HG03520 (cell line): ENCODE measurements at regions not wholly inside any gene's neighbourhood (a gene's known extent, or its start where the extent isn't known, plus 50 kb on each side); places are given as distances from the start of the nearest gene placed in this dataset.

ENCODE experiments used
- ATAC-seq: cut with Tn5 transposase; IDR thresholded peaks from one replicate; pipeline ENCODE4 v1.9.1; 2021; ENCODE audit warnings: mild to moderate bottlenecking, moderate library complexity; ENCODE audit not compliant: unreplicated experiment

DNA sequence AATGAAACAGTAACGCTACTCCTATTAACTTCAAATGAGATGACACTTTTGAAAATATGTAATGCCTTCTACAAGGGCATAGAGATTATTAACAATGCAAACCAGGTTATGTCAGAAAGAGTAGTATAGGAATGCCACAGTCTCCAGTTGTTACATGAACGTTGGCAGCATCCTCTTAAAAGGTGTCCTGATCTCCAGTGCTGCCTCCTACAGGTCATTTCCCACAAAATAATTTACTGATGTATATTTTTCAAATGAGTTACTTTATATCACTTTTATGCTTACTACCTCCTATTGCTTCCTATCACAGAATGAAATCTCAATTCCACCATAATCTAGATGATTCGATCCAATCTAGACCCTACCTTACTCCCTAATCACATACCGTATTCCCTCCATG, 195.2 kb upstream of the EPHA5 start:
- no peak for ATAC-seq

DNA sequence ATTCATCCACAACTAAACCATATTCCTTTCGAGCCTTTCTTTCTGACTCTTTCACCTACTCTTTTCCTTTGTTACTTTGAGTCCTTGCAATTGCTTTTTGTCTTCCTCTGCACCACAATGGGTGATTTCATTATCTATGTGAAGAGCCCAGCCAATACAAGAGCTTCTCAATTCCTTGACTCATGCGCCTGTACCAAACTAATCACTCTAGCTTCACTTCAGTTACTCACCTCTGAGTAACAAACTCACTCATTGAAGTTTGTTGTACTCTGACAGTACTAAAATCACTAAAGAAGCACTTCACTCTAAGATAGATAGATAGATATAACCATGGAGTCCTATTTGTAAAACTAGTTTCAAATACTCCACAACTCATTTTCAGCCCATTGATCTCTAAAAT, 191.7 kb upstream of the EPHA5 start:
- ATAC-seq: no peak

DNA sequence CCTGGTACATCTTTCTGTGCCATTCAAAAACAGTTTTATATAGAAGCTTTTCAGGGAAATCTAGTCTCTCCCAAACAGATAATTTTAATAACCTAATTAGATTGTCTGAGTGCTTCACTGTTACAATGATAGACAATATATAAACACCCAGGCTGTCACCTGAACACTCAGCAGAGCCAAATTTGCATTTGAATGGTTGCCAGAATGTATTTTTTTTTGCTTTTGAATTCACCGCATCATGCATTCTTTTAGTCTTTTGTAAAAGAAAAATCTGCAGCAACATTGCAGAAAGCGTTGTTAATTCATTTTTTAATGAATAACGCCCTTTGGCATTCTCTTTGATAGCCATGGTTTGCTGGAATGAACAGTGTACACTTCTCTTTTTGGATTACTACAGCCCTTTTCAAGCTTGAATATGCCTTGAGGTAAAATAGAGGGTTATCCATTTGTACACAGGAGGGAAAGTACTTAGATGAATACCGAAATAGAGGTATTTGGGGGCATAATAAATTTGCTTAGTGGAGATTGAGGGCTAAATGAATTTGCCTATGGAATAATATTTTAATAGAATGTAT, 175.0 kb upstream of the EPHA5 start:
- ATAC-seq: no peak

DNA sequence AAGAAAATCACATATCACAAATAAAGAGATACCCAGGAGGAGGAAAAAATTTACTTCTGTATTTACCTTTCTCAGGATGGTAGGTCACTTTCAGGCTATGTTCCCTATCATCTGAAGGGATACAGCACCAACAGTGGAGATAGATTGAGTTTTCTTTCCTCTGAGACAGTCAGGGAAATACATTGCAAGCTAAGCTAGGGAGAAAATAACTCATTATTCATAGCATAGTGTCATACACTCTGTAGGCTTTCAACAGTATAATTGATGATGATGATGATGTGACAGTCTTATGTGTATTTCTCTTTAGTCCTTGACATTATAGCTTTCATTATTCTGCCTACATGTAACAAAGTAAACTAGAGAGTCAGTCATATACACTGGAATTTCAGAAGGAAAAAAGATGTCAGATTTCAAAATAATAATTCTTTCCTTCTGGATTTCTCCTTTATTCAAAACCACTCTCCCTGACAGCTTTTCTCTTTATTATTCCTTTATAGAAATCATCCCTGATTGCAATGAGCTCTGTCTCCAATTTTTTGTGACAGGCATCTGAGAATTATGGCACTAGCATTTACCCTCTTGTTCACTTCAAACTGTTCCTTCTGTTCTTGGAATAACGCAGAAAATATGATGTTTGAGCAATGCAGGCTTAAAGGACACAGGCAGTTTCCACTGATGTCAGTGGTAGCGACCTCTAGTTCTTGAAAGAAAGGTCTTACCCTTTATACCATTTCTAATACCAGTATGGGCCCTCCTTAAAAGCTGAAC, 169.1 kb upstream of the EPHA5 start:
- no peak for ATAC-seq

DNA sequence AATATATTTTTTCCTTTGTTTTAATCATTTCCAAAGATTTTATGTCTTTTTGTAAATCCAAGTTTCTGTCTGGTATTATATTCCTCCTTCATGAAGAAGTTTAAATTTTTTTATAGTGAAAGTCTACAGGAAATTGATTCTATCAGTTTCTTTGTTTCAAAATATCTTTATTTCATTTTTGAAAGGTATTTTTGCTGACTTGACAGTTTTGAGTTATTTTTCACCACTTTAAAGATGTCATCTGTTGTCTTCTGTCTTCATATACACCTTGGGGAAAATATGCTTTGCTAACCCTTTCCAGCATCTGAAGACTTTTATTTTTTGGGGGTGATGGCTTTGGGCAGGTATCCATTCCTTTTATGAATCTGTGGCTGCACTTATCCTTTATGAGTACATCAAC, 164.4 kb upstream of the EPHA5 start:
- no peak for ATAC-seq

DNA sequence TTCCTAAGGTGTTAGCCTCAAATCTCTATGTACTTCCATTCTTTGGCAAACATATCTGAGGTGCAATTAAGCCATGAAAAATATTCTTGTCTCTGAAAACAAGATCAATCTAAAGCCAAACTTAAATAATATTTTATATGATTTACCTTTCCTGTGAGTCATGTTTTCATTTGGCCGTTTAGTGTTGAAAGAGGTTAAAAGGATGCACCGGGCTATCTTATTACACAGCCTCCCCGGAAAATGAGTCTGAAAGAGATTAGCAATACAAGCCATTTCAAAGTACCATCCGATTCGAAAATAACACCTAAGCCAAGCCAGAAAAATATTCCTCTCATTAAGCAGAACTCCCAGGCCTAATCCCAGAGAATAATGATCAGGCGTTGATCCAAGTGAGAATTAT, 161.5 kb upstream of the EPHA5 start:
- ATAC-seq: no peak

DNA sequence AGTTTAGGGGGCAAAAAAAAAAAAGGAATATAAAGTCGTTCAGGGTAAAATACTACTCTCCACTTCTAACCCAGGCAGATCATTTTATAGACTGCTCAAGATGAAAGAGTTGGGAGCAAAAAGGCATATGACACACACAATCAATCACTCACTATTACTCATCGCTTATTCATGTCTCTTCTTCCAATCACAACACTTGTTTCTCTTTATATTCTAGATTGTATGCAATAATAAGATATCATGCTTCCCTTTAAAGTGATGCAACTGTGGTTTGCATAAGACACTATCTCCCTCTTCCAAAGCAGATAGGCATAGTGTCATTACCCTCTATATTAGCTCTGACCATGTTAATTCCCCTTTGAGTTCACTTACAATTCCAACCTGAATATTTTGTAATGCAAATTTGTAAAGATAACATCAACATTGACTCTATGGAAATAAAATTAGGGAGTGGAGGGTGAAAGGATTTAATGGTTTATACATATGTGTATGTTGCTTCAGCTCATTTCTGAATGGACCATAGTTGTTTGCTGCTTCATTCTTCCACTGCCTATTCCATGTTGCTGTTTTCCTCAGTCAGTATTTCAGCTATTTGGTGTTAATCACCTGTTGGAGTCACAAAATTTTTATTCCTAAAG, 154.9 kb upstream of the EPHA5 start:
- no peak for ATAC-seq

DNA sequence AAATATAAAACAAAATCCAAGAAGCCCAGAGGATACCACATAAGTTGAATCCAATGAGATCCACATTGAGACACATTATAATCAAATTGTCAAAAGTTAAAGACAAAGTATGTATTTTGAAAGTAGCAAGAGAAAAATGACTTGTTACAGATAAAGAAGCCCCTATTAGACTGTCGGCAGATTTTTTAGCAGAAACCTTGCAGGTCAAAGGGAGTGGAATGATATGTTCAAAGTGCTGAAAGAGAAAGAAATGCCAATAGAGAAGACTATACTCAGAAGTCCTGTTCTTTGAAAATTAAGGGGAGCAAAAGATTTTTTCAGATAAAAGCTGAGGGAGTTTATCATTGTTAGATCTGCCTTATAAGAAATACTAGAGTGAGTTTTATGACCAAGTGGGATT, 148.9 kb upstream of the EPHA5 start:
- no peak for ATAC-seq

DNA sequence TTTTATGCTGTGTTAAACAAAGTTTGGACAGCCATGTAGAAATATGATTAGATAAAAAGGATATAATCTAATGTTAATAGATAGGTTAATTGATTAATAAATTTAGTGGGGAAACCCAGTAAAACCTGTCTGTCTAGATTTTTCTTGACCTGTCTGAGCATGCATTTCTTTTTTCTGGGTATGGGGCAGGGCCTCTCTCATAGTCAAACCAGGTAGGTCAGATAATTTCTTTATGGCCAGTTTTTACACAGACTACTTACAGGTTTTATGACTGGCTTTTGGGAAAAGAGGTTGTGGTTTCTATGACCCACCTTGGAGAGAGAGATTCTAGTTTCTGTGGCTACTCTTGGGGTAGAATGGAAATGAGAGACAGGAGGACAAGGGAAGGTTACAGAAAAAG, 135.6 kb upstream of the EPHA5 start:
- ATAC-seq: no peak

DNA sequence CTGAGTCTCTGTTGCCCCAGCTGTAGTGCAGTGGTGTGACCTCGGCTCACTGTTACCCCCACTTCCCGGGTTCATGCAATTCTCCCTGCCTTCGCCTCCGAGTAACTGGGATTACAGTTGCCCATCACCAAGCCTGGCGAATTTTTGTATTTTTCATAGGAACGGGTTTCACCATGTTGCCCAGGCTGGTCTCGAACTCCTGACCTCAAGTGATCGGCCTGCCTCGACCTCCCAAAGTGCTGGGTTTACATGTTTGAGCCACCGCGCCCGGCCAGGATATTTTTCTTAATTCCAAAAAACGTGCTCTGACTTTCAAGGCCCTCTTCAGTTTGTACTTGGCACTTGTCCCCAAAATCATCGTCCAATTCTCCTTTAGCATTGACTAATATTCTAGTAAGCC, 129.2 kb upstream of the EPHA5 start:
- no peak for ATAC-seq

DNA sequence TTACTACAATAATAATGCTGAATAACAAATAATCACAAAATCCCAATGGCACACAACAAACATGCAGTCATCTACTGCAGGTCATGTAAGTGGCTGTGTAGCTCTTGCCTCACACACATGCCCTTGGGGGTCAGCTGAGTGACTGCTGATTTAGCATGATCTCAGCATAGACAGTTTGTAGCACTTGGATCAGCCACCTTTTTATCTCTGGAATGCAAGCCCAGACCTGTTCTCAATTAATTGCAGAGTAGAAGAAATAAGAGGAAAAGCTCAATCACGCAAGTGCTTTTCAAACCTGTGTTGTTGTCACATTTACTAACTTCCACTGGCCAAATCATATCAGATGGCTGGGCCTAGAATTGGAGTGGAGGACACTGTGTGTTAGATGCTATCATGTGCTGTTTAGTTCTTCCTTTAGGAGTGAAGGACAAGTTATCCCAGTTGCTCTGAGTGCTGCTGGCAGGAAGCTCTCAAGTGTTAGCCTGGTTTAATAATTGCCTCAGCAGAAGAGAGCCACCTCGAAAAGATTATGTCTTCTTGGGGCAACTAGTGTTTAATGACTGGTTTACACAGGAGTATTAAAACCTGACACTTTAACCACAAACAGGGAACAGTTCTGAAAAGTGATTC, 128.3 kb upstream of the EPHA5 start:
- no peak for ATAC-seq

DNA sequence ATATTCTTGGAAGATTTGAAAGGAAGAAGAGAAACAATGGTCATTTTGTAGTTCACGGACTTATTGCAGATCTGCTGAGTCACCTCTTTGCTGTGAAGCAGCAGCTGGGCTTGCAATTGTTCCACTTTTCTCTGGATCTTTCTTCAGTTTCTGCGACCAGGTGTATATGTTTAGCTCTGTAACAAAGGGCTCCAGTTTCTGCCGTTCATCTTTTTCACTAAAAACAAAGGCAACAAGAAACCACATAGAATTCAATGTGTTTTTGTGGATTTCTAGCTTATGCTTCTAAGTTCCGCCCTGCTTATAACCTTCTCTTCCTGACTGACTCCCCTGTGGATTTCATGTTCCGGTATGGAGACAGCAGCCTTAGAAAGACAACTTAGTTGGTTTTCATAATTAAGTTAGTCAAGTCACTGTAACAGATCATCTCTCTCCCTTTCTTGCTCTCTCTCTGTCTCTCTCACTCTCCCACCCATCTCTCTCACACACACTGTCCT, 121.6 kb upstream of the EPHA5 start:
- ATAC-seq: no peak

DNA sequence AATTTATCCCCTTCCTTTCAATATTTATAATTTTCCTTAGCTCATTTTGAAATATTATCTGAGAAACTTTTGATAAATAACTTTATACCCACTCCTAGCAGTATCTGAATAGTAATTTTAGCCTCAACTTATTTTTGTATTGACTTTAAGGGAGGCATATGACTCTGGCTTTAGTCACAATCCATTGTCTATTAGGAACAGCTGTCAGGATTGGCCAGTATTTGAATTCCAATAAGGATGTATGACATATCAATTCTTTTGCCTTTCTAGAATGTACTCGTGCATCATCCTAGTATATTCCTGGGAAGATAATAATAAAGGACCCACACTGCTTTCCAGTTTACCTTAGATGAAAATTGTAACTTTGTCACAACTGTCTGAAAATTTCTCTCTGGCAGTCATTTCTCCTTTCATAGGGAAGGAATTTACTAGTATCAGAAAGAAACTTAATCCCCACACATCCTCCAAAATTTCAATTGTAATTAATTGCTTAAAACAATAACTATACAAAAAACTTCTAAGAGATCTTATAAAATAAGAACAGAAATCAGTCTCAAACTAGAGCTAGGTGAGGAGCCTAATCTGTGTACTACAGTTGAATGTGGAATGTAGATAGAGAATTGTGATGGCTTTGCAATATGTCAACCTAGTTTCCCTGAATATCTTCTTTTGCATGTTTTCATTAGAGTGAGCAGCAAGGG, 121.0 kb upstream of the EPHA5 start:
- ATAC-seq: no peak

DNA sequence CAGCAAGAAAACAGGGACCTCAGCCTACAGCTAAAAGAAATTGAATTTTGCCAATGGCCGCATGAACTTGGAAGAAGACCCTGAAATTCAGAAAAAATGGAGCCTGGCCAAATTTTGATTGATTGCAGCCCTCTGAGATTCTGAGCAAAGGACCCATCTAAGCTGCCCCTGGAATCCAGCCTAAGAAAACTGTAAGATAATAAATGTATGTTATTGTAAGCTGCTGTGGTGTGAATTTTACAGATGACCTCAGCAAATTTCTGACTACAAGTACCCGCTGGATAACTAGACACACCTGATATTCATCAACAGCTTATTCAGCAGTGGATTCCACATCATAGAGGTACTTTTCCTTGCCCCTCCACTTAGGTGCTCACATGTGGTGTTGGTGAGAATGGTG, 119.5 kb upstream of the EPHA5 start:
- no peak for ATAC-seq

DNA sequence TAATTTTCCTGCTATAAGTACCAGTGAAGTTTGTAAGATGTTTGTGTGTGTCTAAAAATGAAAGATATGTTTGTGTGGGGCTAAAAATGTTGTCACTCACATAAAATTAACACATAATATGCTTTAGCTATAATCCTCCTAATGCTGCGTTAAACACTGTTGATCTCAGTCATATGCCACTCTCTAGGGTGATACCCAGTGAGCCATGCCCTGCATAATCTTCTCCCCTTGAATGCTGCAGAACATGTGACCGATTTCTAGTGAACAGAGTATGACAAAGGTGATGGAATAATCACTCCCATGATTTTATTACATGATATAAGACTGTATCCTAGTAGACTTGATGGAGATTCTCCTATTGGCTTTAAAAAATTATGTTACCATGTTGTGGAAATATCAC, 119.1 kb upstream of the EPHA5 start:
- ATAC-seq: no peak

DNA sequence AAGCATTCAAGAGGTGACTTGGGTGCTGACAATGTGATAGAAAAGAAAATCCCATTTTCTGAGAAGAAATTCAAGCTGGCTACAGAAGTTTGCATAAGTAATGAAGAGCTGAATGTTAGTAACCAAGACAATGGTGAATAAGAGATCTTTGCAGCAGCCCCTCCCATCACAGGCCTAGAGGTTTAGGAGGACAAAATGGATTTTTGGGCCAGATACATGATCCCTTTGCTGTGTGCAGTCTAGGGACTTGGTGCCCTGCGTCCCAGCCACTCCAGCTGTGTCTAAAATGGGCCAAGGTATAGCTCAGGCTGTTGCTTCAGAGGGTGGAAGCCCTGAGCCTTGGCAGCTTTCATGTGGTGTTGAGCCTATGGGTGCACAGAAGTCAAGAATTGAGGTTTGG, 107.0 kb upstream of the EPHA5 start:
- no peak for ATAC-seq

DNA sequence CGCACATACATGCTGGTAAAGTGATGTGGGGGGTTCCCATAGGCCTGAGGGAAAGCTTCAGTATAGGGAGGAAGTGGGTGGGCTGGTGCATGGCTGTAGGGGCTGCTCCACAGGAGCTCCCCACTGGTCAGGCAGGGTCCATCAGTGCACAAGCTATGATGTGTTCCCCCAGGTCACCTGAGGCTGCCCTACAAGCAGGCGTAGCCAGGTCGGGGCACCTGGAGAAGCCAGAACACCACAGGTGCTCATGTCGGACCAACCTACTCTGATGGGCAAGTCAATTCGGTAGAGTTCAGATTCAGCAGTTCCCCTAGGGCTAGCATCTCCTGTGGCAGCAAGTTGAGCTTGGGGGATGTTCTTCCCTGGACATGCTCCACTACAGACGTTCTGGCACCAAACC, 103.3 kb upstream of the EPHA5 start:
- ATAC-seq: no peak

DNA sequence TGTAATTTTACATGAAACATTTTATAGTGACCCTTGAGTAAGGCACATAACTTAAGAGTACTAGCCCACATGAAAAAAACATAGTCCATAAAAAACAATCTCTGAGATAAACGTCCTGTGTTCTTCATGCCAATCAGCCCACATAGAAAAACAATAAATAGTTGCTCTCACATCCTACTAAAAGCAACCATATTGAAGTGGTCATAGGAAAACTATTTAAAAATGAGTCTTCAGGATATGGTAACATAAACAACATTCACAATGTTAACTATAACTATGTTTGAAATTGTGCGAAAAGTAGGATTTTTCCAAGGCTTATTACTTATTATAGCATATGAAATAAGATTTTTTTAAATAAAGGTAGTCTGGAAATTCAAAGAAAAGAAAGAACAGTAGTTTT, 77.1 kb upstream of the EPHA5 start:
- no peak for ATAC-seq

DNA sequence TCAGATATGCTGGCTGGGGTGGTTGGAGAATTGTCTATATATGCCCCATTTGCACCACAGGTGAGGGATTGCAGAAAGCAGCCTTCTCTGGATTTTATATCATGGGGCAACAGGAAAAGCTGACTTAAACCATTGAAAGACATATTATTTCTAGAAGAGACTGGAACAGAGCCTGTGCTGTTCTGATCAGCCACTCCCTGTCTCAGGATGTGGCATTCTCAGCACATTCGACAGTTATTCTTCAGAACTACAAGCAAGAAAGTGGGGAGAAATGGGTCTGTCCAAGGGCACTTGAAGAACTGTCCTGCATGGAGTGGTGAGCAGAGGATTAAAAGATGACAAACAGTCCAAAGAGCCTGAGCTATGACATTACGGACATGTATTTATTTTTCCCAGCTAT, 67.8 kb upstream of the EPHA5 start:
- no peak for ATAC-seq

DNA sequence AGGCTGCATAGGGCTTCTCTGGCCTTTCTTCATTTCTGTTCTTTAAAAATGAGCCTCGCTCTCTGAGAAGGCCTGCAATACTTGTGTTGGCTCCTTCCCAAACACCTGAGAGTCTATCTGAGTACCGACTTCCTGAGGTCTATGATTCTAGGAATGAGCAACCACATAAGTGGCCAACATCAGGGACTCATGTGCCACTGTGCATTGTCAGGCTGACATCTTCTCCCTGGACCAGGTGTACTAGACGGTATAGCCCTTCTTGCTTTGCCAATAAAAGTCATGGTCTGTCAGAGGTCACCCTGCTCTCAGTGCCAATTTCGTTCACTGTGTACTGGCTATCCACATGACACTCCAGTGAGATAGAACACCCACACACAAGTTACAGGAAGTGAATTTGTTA, 67.4 kb upstream of the EPHA5 start:
- no peak for ATAC-seq

DNA sequence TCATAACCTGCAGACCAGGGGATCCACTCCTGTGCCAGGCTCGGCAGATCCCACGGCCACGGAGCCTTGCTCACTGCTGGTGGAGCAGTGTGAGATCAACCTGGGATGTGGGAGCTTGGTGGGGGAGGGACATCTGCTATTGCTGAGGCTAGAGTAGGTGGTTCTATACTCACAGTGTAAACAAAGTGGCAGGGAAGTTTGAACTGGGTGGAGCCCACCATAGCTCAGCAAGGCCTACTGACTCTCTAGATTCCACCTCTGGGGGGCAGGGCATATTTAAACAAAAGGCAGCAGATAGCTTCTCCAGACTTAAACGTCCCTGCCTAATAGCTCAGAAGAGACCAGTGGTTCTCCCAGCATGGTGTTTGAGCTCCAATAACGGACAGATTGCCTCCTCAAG, 54.7 kb upstream of the EPHA5 start:
- ATAC-seq: no peak
